GM21447 (cell line): ENCODE measurements at regions not wholly inside any gene's neighbourhood (a gene's known extent, or its start where the extent isn't known, plus 50 kb on each side); places are given as distances from the start of the nearest gene placed in this dataset.
"Not testable (repeated sequence)": the region's sequence is repeated elsewhere in the genome, so short reads cannot be mapped to it uniquely, and the experiment has no call there.

Source experiments
- ATAC-seq: cut with Tn5 transposase; IDR thresholded peaks from one replicate; pipeline ENCODE4 v1.9.1; 2021; ENCODE audit not compliant: unreplicated experiment

DNA sequence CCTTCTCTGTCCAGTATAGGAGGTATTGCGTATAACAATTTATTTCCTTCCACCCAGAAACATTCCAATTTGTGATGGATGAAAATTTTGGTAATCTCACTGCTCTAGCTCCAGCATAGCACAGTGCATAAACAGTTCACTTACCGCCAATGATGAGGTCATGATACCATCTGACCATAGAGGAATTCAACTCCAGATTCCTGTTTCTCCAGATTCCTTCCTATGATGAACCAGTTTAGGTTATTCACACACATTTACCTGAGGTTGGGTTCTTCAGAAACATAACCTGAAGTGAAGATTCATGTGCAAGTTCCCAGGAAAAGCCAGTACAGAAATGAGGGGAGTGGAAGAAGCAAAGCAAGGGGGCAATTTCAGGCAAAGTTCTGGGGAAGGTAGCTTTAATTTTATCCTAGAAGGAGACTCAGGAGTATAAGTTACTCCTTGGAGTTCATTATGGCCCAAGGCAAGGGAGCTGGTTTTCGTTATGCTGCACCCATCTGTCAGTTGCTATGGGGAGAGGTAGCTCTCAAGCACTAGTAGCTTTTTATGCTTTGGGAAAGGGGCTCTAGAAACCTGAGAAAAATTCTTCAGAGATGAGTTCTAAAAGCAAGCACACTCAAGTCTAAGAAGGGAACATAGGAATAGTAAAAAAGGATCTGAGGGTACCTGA is 121.6 kb downstream of the CASP12 start:
- no peak for ATAC-seq

- no peak for ATAC-seq
These were observed 123.7 kb downstream of the CASP12 start for GRCh38 chr11:104774578-104774977.

DNA sequence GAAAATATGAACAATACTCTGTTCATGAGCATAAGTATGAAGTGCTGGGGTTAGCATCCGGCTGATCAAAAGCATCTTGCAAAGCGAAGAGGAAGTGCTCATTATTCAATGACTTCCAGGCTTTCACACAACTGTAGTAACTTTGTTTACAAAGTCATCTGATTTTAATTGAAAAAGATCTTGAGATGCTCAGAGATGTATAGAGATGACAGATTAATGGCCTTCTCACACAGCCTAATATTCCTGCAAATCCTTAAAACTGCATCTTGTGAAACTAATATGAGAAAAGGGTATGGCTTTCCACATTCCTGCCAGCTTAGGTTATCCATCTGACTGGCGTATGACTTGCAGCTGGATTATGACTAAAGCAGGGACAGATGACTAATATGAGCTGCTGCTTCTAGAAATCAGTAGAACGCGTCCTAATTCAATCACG is 125.4 kb downstream of the CASP12 start:
- no peak for ATAC-seq

DNA sequence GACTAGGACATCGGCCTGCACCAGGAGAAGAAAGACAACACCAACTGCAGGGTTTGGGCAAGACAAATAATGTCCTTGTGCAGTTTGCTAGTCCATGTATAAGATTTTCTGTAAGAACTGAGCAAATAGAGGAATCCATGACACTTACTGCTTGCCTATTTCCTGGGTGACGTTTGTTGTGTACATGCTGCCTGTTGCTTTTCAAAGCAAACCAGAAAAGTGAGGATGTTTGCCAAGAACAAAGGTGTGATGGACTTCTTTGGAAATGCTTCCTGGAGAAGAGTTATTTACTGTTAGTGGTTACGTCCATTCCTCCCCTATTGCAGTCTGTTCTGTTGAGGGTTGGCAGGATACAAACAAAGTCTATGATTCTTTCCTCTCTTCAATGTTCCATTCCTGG is 126.5 kb downstream of the CASP12 start:
- ATAC-seq: no peak

DNA sequence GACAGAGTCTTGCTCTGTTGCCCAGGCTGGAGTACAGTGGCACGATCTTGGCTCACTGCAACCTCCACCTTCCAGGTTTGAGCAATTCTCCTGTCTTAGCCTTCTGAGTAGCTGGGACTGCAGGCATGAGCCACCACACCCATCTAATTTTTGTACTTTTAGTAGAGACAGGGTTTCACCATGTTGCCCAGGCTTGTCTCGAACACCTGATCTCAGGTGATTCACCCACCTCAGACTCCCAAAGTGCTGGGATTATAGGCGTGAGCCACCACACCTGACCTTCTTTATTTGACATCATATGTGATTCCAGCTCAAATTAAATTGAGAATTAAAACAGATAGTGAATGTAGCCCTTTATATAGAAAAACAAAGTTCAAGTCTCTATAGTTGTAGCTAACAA is 127.2 kb downstream of the CASP12 start:
- ATAC-seq: not testable (repeated sequence)

DNA sequence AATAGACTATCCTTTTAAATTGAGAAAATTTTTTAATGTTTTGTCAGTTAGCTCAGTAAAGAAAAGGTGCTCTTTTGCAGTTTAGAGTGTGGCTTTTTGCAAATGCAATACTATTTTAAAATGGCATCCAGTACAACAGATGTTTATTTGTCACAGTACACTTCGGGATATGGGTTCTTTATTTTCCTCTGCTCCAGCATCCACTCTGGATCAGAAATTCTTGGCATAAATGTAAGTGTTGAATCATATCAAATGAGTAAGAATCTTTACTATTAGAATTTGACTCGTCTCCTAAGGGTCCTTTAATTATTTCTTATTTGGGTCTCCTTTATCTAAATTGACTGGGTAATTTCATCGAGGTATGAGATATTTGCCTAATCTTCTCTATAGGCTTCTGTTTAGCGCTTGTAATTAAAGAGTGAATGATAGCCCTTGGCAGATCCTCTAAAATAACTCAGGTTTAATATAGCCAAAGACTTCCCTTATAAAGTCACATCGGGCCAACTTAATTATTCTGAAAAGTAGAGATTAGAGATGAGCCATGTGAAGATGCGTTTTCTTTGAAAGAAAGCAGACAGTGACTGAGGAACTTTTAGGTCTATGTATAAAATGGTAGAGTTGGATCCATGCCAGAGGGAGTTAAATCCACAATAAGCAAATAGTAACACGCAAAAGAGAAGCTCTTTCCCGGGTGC is 132.7 kb downstream of the CASP12 start:
- ATAC-seq: no peak

GRCh38 chr11:104764710-104765045 is 133.6 kb downstream of the CASP12 start:
- peak; percentile 25 for ATAC-seq

GRCh38 chr11:104763930-104764709 is 134.1 kb downstream of the CASP12 start:
- peak; percentile 80 for ATAC-seq

GRCh38 chr11:104761511-104761910 is 136.7 kb downstream of the CASP12 start:
- no peak for ATAC-seq

DNA sequence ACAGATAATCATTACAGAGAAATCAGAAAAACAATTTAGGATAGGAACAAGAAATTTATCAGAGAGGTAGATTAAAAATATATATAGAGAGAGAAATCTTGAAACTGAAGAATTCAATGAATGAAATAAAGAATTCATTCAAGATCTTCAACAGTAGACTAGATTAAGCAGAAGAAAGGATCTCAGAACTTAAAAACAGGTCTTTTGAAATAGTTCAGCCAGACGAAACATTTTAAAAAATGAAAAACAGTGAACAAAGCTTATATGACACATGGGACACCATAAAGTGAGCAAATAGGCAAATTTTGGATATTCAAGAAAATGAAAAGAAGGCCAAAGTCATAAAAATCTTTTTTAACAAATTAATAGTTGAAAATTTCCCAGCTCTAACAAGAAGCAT is 138.8 kb downstream of the CASP12 start:
- ATAC-seq: no peak

GRCh38 chr11:104738918-104739317 is 159.3 kb downstream of the CASP12 start:
- ATAC-seq: no peak

DNA sequence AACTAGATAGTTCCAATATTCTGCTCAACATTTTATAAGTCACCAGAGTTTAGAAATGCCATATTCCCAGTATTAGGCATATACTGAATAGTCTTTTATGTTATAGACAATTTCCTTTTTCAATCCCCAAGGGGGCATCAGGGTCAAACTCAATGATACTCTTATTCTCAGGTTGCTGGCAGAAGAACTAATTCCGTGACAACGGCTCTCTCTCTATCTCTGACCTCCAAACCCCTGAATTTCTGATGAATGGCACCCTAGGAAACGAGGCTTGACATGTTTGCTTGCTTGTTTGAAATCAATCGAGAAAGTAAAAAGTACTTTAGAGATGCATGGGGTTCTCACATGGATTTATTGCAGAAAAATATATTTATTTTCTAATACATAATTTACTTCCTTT is 160.1 kb downstream of the CASP12 start:
- no peak for ATAC-seq

DNA sequence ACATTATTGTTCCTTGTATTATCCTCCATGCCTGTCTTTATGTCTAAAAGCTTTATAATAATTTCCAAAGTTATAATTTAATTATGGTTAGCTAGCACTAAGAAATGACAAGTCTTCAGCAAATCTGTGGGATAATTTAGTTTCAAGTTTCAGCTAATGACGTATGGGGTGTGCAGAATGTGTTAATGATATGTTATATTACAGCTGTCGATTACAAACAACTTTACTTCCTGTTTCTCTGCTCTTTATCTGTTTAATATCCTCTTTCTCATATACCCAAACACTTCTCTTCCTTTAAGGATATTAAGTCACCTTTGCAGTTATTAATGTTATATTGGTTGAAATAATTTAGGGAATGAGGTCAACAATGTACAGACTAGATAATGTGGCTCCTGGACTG is 161.8 kb downstream of the CASP12 start:
- no peak for ATAC-seq

DNA sequence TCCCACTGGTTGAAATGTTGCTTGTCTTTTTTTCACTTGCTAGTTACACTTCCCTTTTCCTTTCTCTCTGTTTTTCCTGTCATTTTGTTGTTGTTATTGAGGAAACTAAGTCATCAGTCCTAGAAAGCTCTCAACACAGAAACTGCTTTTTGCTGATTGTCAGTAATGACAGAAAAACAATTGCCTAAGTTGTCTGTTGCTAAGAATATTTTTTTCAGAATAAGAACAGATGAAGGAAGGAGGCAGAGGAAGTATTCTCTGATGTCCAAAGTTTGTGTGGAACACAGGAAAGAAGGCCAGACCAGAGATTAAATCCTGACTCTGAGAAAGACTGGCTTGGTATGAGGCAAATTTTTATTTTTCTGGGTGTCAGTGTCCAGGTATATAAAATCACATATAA is 163.3 kb downstream of the CASP12 start:
- no peak for ATAC-seq

- ATAC-seq: no peak
These were observed 166.4 kb downstream of the CASP12 start for GRCh38 chr11:104731890-104732289.

DNA sequence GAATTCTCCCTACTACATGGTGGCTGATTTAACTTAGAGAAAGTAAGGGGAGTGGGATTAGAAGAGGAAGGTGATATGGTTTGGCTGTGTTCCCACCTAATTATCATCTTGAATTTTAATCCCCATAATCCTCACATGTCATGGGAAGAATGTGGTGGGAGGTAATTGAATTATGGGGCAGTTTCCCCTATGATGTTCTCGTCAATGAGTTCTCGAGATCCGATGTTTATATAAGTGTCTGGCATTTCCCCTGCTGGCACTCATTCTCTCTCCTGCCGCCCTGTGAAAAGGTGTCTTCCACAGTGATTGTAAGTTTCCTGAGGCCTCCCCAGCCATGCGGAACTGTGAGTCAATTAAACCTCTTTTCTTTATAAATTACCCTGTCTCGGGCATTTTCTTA is 169.3 kb downstream of the CASP12 start:
- no peak for ATAC-seq

DNA sequence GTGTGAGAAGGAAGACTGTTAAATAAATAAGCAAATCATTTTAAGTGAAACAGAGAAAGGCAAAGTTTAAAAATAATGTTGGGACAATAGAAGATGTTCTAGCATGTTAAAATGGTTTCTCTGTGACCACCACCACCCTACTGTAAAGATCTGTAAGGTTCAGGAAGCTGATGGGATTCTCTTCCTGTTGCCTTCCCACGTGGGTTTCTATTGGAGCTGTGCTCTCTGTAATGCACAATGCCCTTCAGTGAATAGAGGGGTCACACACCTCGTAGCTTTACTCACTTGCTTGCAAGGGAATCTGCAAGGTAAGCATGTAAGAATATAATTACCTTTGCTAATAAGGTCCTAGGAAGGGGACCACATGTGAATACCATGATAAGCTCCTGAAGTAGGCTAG is 170.5 kb downstream of the CASP12 start:
- no peak for ATAC-seq

DNA sequence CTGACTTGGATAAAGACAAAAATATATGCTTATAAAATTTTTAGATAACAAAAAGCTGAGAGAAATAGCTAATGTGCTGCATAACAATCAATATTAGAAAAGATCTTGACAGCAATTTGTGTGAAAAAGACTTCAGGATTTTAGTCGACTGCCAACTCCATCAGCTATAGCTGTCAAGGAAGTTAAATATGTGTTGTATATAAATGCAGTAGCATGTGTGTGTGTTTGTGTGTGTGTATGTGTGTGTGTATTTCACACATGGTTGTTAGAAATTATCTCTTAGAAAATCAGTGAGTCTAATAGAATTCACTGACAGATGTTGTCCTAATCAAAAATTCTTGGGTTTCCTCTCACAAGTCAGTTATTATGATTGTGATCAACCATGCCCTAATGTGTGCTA is 171.2 kb downstream of the CASP12 start:
- no peak for ATAC-seq

GRCh38 chr11:104725796-104726408 is 172.4 kb downstream of the CASP12 start:
- ATAC-seq: no peak

- no peak for ATAC-seq
These were observed 184.9 kb downstream of the CASP12 start for GRCh38 chr11:104713401-104713800.

DNA sequence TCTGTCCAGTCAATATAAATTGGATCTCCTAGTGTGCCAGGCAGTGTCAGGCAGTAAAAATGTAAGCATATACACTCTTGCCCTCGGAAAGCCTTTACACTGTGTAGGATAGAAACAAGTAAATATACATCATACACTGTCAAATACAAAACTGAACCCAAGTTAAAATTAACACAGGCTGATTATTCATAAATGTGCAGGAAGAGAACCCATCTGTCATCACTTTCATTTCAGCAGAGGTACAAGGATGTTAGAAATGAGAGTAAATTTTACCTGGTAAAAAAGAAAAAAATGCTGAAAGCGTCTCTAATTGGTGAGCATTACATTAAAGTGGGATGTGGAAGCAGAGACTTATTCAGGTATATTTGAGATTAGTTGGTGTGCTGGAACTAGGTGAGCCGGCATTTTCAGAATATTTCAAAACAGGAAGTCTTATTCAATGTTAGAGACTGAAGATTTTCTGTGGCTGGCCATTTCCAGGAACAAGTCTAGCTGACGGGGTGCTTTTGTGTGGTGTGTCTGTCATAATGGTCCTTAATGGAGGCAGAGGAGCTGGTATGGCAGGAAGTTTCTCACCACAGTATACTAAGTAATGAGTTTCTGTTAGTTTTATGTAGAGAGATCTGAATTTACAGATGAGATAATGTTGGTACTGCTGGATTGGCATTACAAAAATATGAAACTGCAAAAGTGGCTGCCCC is 192.6 kb downstream of the CASP12 start:
- ATAC-seq: peak; percentile 99
